Fibroblast of skin of scalp (primary cell): ENCODE measurements at regions not wholly inside any gene's neighbourhood (a gene's known extent, or its start where the extent isn't known, plus 50 kb on each side); places are given as distances from the start of the nearest gene placed in this dataset.

Experiments
- DNase-seq: peaks from one replicate; pipeline ENCODE4 v3.0.0-alpha.2; 2013

GRCh38 chr6:156402227-156402626 is 375.0 kb upstream of the ARID1B start:
- DNase-seq = no peak

DNA sequence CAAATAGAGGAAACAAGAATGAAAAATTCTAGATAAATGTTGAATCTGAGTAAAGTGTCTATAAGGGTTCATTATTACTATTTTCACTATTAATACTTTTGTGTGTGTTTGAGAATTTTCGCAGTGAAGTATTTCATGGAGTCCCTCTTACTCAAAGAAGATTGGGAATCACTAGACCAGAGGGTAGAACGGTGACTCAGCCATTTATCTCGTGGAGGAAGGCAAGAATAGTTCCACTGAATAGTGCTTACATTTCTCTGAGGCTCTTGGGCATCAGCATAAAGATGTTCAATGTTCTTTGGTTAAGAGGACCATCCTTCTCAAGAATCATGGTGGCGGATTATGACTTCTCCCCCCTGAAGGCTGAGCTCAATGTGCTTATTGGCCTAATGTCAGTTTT is 376.7 kb upstream of the ARID1B start:
- no peak for DNase-seq

GRCh38 chr6:156398966-156399365 is 378.2 kb upstream of the ARID1B start:
- no peak for DNase-seq

DNA sequence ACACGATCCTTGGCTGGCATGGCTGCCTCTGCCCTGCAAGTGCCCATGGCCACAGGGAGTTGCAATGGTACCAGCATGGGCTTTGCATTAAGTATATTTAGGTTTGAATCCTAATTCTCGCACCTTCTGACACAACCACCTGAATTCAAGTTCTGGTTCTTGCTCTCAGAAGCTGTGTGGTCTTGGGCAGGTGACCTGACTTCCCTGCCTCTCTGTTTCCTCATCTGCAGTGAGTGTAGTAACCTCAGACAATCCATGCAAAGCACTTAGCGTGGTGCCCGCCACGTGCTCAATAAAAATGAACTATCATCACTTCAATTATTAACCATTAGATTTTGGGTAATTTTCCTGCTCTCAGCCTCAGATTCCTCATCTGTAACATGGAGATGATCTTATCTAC is 378.8 kb upstream of the ARID1B start:
- no peak for DNase-seq

DNA sequence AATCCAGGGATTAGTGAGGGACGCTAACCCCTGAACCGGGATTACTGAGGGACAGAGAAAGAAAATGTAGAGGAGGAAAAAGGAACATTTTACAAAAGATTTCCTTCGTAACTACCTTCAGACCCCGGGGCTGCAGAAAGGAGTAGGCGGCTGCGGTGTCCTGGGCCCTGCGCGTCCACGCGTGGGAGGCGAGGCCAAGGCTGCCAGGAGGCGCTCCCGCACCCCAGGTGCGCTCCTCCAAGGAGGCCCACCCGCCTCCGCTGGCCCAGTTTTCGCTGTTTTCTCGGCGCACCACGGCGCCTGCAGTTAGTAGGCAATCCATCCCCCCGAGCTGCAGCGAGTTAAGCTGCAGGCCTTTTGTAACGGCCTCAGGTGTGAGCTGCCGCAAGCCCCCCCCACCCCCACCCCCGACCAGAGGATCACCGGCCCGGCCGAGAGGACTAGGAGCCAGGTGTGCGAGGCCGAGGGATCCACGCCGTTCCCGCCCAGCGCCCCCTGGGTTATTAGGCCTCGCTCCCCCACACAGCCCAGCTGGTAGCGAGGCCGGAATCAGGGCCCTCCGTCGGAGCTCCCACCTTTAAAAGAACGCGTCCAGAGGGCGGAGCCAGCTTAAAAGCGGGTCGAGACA is 380.3 kb upstream of the ARID1B start:
- DNase-seq = no peak

DNA sequence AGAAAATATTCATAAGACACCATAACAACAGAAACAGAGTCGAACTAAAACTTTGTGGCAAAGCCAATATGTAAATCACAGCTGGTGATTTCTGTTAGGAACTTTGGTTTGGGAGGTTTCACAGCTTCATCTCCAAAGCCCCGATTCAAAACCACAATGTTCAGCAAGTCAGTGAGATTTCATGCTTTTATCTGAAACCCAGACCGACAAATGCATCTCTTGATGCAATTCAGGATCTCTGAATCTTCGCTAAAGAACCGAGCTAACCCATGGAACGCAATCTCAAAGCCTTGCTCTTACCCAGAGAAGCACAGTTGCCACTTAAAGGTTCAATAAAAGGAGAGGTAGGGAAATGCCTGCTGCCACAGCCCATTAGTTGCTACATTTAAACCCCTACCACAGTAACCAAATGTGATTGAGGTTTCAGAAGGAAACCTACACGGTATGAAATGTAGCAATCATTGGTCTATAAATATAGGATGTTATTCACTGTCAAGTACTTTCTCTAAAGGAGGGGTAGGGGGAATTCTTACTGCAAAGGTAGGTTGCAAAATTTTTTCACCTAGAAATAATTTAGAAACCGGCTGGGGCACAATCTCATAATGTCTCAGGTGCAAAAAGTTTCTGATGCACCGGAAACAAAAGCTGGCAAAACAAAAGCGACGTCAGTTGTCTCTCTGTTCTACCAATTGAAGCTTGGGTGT is 381.0 kb upstream of the ARID1B start:
- DNase-seq = no peak

- no peak for DNase-seq
Measured at GRCh38 chr6:156395276-156395675, 381.9 kb upstream of the ARID1B start.

GRCh38 chr6:156392648-156393047 is 384.5 kb upstream of the ARID1B start:
- no peak for DNase-seq

DNA sequence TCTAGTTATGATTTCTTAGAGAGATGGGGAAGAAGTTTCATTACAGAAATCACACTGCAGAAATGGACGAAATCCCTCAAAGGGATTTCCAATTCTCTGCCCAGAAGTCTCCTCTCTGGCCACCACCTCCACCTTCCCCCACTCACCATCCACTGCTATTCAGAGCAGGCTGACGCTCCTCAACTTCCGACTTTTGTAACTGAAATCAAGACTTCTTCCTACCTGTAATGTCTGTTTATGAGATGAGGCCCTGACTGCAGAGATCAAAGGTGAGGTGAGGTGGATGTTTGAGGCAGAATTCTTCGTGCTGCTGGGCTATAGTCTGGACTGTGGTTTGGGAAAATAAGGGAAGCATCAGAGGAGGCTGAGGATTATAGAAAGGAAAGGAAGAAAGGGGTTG is 385.2 kb upstream of the ARID1B start:
- no peak for DNase-seq

GRCh38 chr6:156391061-156391672 is 386.0 kb upstream of the ARID1B start:
- no peak for DNase-seq

DNA sequence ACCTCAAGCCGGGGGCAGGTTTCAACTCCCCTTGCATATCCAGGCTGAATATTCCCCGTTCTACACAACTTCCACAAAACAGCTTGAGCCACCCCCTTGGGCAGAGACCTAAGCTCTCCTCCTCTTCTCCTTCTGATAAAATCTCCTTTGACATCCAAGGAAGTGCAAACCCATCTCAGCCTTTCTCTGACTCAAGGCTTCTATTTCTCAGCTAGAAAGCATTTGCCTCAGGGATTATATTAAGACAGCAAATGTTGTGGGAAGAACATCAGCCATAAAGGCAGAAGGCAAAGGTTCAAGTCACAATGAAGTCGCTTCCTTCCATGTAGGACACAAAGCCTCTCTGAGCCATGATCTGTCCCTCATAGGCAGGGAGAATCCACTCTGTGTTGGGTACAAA is 386.6 kb upstream of the ARID1B start:
- DNase-seq = no peak

- no peak for DNase-seq
Measured at GRCh38 chr6:156389296-156389695, 387.9 kb upstream of the ARID1B start.

GRCh38 chr6:156387472-156387871 is 389.7 kb upstream of the ARID1B start:
- DNase-seq = no peak

DNA sequence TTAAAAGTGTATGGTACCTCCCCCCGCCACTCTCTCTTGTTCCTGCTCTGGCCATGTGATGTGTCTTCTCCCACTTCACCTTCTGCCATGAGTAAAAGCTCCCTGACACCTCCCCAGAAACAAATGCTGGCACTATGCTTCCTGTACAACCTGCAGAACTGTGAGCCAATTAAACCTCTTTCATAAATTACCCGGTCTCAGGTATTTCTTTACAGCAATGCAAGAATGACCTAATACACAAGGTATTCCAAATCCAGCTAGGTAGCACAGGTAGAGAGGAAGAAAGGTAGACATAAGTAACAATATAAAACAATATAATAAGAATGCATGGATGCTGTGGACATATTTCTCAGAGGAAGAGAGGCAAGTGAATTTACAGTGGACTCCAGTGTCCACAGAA is 394.1 kb upstream of the ARID1B start:
- no peak for DNase-seq

DNA sequence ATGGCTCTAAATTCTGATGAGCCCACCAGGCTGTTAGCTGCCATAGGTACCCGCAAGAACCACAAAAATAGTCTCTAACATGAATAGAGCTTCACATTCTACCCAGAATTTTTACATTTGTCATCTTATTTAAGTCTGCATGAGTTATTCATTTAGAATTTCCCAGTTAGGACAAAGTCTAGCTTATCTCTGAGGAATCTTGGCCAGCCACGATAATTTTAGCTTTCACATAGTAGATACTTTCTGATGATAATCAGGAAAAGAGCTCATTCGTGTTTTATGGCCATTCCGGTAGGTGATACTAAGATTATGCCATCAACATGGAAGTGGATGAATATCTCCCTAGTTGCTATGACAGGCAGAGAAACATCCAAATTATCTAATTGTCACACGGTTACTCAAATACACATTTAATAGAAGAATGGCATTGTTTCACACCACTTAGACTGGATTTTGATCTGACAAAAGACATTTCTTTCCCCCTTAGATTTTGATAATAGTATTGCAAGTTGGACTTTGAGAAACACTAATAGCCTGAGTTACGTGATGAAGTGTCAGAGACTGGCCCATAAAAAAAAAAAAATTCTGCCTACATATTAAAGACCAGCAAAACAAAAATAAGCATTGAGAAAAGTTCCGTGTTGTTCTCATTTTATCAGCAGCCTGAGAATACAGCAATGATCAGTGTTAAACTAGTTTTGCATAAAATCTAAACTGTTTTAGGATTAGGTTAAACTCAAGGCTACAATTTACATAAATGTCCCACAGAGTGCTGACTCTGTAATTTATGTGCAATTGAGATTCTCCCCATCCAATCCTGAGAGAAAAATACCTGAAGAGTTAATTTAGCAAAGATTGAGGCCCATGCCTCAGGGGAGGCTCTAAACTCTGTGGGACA is 397.5 kb upstream of the ARID1B start:
- peak; percentile 42 for DNase-seq

DNA sequence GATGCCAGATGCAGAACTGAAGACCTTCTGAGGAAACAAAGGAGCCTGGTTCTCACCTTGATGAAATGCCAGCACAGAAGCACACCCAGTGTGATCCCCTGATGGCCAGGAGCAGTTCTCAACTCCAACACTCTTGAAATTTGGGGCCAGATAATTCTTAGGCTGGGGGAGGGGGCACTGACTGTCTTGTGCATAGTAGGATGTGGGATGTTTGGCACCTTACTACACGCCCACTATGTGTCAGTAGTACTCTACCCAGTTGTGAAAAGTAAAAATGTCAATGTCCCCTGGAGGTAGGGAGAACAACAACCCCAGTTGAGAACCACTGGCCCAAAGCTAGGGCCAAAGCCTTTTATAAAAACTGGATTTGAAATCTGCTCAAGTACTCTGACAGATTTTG is 398.3 kb upstream of the ARID1B start:
- peak; percentile 3 for DNase-seq

- no peak for DNase-seq
Measured at GRCh38 chr6:156376091-156376490, 401.1 kb upstream of the ARID1B start.

DNA sequence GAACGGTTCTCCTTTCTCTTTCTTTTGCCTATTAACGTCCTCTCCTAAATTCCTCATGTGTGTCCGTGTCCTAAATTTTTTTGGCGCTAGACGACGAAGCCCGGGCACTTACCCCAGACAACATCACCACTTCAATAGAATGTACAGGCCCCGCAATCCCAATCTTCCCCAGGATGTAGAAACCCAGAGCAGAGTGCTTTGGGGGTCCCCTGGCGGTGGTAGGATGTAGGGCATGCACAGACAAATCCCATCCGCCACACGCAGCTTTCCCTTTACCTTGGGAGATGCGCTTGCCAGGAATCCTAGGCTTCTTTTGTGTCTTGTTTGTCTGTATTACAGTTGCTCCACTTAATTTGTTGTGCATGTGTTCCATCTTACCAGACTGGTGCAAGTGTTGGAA is 417.3 kb upstream of the ARID1B start:
- DNase-seq = no peak

DNA sequence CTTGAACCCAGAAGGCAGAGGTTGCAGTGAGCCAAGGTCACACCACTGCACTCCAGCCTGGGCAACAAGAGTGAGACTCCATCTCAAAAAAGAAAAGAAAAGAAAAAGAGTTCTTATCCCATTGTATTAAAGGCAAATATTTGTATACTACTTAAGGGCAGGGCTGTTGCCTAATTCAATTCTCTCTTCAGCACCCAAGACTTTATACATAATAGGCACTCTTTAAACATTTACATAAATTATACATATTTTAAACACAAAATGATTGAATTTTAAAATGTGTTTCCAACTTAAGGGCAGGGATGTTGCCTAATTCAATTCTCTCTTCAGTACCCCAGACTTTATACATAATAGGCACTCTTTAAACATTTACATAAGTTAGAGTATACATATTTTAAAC is 424.3 kb upstream of the ARID1B start:
- DNase-seq = no peak

DNA sequence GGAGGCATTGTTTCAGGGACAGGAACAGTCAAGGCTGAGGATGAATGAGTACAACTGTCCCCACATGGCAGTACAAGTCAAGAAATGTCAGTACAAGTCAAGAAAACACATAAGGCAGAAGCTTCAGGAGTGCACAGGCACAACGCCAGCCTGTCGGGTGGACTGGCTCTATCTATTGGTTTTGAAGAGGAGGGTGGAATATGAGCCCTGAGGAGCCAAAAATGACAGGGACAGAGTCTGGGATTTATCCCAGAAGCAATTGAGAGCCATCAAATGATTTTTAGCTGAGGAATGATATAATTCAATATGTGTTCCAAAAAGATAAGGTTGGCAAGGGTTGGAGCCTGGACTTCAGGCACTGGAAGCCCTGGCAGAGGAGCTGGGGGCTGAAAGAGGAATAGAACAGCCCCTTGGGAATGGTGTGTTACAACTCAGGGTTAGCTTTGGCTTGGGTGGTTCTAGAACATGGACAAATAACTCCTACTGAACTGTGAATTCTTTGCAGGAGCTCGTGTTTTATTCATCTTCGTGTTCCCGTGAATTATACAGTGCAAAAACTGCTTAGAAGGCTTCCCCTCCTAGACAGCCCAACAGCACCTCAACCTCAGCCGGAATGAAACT is 425.7 kb upstream of the ARID1B start:
- no peak for DNase-seq

GRCh38 chr6:156350337-156350736 is 426.8 kb upstream of the ARID1B start:
- DNase-seq = no peak

DNA sequence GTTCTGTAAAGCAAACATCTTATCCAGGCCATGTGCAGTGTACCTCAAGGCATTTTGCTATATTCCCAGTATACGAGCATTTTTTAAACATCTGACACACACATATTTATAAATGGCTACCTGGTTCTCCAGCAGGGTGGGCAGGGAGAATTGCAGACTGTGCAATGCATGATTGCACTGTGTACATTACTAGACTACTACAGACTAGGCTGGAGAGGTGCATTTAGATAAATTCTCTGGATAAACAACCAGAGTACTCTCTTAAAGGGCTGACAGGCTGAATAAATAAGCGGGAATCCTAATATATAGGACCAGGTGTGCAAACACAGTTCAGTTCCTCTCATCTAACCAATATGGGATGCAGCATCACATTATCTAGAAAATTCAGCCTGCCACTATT is 428.3 kb upstream of the ARID1B start:
- DNase-seq = no peak

DNA sequence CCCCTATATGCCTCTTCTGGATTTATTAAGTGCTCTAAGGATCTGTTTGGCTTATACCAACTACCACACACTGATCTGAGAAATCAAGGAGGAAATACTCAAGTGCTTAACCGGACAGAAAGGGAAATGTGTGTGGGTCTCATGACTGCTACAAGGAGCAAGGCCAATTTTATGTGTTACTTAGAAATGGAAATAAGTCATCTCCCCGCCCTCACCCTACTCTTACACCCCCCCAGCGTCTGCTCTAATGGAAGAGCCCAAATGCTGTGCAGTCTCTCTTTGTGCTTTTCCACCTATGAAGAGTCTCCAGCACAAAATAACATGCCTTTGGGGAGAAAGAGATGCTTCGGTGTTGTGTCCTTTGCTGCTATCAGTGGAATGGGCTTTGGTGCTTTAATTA is 428.8 kb upstream of the ARID1B start:
- no peak for DNase-seq
